ENCODE measurements at regions not wholly inside any gene's neighbourhood (a gene's known extent, or its start where the extent isn't known, plus 50 kb on each side); places are given as distances from the start of the nearest gene placed in this dataset.

DNA sequence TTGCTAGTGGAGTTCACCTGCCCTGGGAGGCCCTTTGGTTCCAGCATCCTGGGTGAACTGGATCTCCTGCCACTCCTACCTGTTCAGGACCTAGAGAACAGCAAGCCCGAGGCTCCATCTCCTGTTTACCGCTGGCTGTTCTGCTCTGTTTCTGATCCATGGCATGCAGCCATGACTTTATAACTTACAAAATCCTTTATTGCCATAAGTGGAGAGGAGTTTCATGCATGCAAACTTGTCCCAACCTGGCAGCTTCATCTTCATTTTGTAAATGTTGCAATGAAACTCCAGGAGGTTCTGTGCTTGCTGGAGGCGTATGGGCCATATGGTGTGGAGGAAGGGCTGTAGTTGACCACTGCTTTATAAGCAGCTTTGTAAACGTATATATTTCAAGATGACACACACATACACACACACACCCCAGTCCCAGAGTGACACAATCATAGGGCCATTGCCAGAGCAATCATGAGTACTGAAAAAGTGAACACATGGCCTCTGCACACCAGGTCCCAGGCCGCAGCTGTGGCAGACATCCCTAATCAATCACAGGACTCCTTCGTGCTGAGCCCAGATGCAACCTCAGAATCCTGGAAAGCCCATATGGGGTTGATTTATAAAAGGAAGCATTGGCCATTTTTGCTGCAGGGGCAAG, 69.0 kb downstream of the UBIAD1 start:
- intact Hi-C loops (cut with DNase I), result no loop called here

DNA sequence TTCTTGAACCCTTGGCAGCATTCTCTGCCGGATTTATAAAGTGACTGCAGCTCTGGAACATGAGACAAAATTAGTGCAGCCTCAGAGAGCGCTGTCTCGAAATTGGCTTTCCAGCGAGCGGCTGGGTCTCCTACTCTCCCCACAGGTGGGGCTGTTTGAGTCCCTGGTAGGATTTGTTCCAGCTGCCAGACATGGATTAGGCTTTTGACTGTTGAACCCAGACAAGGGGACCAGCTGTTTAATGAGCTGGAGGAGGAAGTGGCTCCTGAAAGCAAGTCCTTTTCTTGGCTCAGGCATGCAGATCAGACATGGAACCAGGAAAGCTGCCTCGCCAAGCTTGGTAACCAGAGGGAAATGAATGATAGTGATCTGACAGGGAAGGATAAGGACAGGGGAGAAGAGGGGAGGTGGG, 69.6 kb downstream of the UBIAD1 start:
- H3K9me3 ChIP-seq (ENCODE audit: control insufficient read depth in 2 of 3, insufficient read depth in 1 of 3, low read length in 3 of 3), result no peaks in the 10 kb centered on the region
- peaks cover 0 to 5% (median 3%) of the 10 kb centered on the region in 3 donors for H3K4me1 ChIP-seq (ENCODE audit: control insufficient read depth in 2 of 3, insufficient read depth in 2 of 3, low read depth in 1 of 3, low read length in 3 of 3)
- TF ChIP-seq CTCF (IDR thresholded peaks at IDR 0.05; ENCODE audit: borderline replicate concordance, extremely low read depth, insufficient read depth), result no peak
- no peak for FAIRE-seq
- DNase-seq, result peak in 4 of 5 donors; percentile 70 to 86 (median 80)
- H3K27me3 ChIP-seq (ENCODE audit: control insufficient read depth, insufficient read depth, low read length), result no peaks in the 10 kb centered on the region
- no peak overlapping the region for H3K27ac ChIP-seq (ENCODE audit: low read depth in 2 of 2, low read length in 2 of 2)
- H3K4me3 ChIP-seq (ENCODE audit: low read length in 3 of 3), result no peak overlapping the region
- H3K9ac ChIP-seq (ENCODE audit: low read length in 3 of 3), result no peak overlapping the region
- intact Hi-C loops (cut with DNase I), result no loop called here
- H3K36me3 ChIP-seq (ENCODE audit: control insufficient read depth in 2 of 3, insufficient read depth in 3 of 3, low read length in 3 of 3), result no peaks in the 10 kb centered on the region

More for the DNA sequence above, 69.0 kb downstream of the UBIAD1 start:
- H3K9ac ChIP-seq (ENCODE audit: low read length in 3 of 3), result no peak overlapping the region
- no peaks in the 10 kb centered on the region for H3K27me3 ChIP-seq (ENCODE audit: control insufficient read depth, insufficient read depth, low read length)
- FAIRE-seq, result no peak
- H3K4me1 ChIP-seq (ENCODE audit: control insufficient read depth in 2 of 3, insufficient read depth in 2 of 3, low read depth in 1 of 3, low read length in 3 of 3), result peaks cover 0 to 5% (median 3%) of the 10 kb centered on the region in 3 donors
- no peak for TF ChIP-seq CTCF (IDR thresholded peaks at IDR 0.05; ENCODE audit: borderline replicate concordance, extremely low read depth, insufficient read depth)
- H3K9me3 ChIP-seq (ENCODE audit: control insufficient read depth in 2 of 3, insufficient read depth in 1 of 3, low read length in 3 of 3), result no peaks in the 10 kb centered on the region
- H3K27ac ChIP-seq (ENCODE audit: low read depth in 2 of 2, low read length in 2 of 2), result no peak overlapping the region
- no peaks in the 10 kb centered on the region for H3K36me3 ChIP-seq (ENCODE audit: control insufficient read depth in 2 of 3, insufficient read depth in 3 of 3, low read length in 3 of 3)
- no peak overlapping the region for H3K4me3 ChIP-seq (ENCODE audit: low read length in 3 of 3)
- no peak for DNase-seq

GRCh38 chr1:11345971-11346715, 73.1 kb downstream of the UBIAD1 start:
- H3K27ac ChIP-seq (ENCODE audit: low read depth in 2 of 2, low read length in 2 of 2), result no peak overlapping the region
- intact Hi-C loops (cut with DNase I), result no loop called here
- peaks cover 3% of the 10 kb centered on the region for H3K27me3 ChIP-seq (ENCODE audit: control insufficient read depth, insufficient read depth, low read length)
- H3K36me3 ChIP-seq (ENCODE audit: control insufficient read depth in 2 of 3, insufficient read depth in 3 of 3, low read length in 3 of 3), result no peaks in the 10 kb centered on the region
- DNase-seq, result no peak
- H3K9ac ChIP-seq (ENCODE audit: low read length in 3 of 3), result no peak overlapping the region
- H3K4me3 ChIP-seq (ENCODE audit: low read length in 3 of 3), result no peak overlapping the region
- H3K4me1 ChIP-seq (ENCODE audit: control insufficient read depth in 2 of 3, insufficient read depth in 2 of 3, low read depth in 1 of 3, low read length in 3 of 3), result peaks cover 0 to 3% (median 0%) of the 10 kb centered on the region in 3 donors
- no peak for FAIRE-seq
- H3K9me3 ChIP-seq (ENCODE audit: control insufficient read depth in 2 of 3, insufficient read depth in 1 of 3, low read length in 3 of 3), result peaks cover 0 to 2% (median 0%) of the 10 kb centered on the region in 3 donors
- no peak for TF ChIP-seq CTCF (IDR thresholded peaks at IDR 0.05; ENCODE audit: borderline replicate concordance, extremely low read depth, insufficient read depth)
